K562 (cell line): ENCODE measurements at regions not wholly inside any gene's neighbourhood (a gene's known extent, or its start where the extent isn't known, plus 50 kb on each side); places are given as distances from the start of the nearest gene placed in this dataset.

Source experiments
- ATAC-seq: fragments of 200-7000 bp; cut with Tn5 transposase; 3 replicates; pipeline ENCODE4 v1.9.1; 2020; ENCODE audit warnings: moderate library complexity
- BruUV-seq: library from RNA; stranded (reverse); fragments of 400-500 nt; replicated peaks from 2 replicates; lab custom pipeline; 2021; lab: Mats Ljungman, UMichigan
- CTCF ChIA-PET: fragments of 300-600 bp; formaldehyde crosslinking; extraction: SDS; loops from one replicate; lab custom pipeline; 2021; ENCODE audit warnings: low intra/inter-chr PET ratio; lab: Yijun Ruan, JAX
- POLR2A ChIA-PET: fragments of 300-600, 350-650 bp; sonication (Branson Sonifier 250); formaldehyde crosslinking; extraction: SDS; loops from one replicate; lab custom pipeline; 2021; ENCODE audit warnings: antibody characterized with exemption, inconsistent platforms; lab: Yijun Ruan, JAX
- DNase-seq, 4 experiments: peaks; one replicate each; pipeline versions ENCODE4 v3.0.0 to v3.0.0-alpha.2; 2011 to 2018; ENCODE audit warnings: low spot score in 3 of 4, mixed read lengths in 3 of 4; ENCODE audit errors: extremely low read depth in 1 of 4
- FAIRE-seq: peaks from 2 replicates; lab custom pipeline; 2011; peaks lifted over from hg19 to GRCh38; lab: Jason Lieb, UNC
- H2AFZ ChIP-seq: 2 replicates; pipeline ENCODE4 v1.6.0; 2011; ENCODE audit warnings: low read depth, low read length, control low read depth, inconsistent platforms
- H3K27ac ChIP-seq: fragments of 200-600 bp; 3 replicates; pipeline ENCODE4 v1.8.0; 2011; ENCODE audit warnings: low read depth, mild to moderate bottlenecking, control low read depth, inconsistent platforms, low read length, moderate library complexity, mixed read lengths; ENCODE audit errors: extremely low read depth
- H3K27me3 ChIP-seq, 2 experiments: fragments of 300-600 bp in 1 of 2; 2 replicates in 1 of 2; 3 replicates in 1 of 2; pipeline versions ENCODE4 v1.6.0 to v1.8.0; 2011; ENCODE audit warnings: inconsistent platforms in 2 of 2, low read length in 2 of 2, mild to moderate bottlenecking in 1 of 2, mixed read lengths in 1 of 2, moderate library complexity in 1 of 2; ENCODE audit not compliant: control insufficient read depth in 2 of 2, insufficient read depth in 2 of 2
- H3K36me3 ChIP-seq: fragments of 300-600 bp; 3 replicates; pipeline ENCODE4 v1.8.0; 2011; ENCODE audit warnings: mild to moderate bottlenecking, low read length, inconsistent platforms; ENCODE audit not compliant: control insufficient read depth, insufficient read depth
- H3K4me1 ChIP-seq, 2 experiments: fragments of 200-600 bp in 1 of 2; replicated peaks in 1 of 2; 2 replicates in 1 of 2; 3 replicates in 1 of 2; pipeline versions ENCODE4 v1.5.1 to v1.8.0; 2011; ENCODE audit warnings: inconsistent platforms in 2 of 2, low read length in 2 of 2, mild to moderate bottlenecking in 1 of 2, mixed read lengths in 1 of 2, moderate library complexity in 1 of 2; ENCODE audit not compliant: control insufficient read depth in 2 of 2, insufficient read depth in 2 of 2
- H3K4me2 ChIP-seq: 2 replicates; pipeline ENCODE4 v1.6.1; 2011; ENCODE audit warnings: low read length, control low read depth, inconsistent platforms, mixed read lengths; ENCODE audit not compliant: insufficient read depth
- H3K4me3 ChIP-seq: fragments of 200-600 bp; sonication (generic), shearing (Covaris generic); 2 replicates; pipeline ENCODE4 v1.5.1; 2016; ENCODE audit warnings: control low read depth, inconsistent platforms
- H3K79me2 ChIP-seq: fragments of 200-600 bp; 3 replicates; pipeline ENCODE4 v1.8.0; 2011; ENCODE audit warnings: low read length, inconsistent platforms; ENCODE audit not compliant: control insufficient read depth, insufficient read depth
- H3K9ac ChIP-seq, 2 experiments: 2 replicates each; pipeline versions ENCODE4 v1.6.0 to v1.6.1; 2011; ENCODE audit warnings: low read depth in 2 of 2, low read length in 2 of 2, control low read depth in 1 of 2, inconsistent platforms in 1 of 2, mild to moderate bottlenecking in 1 of 2, mixed read lengths in 1 of 2; ENCODE audit not compliant: insufficient read depth in 1 of 2
- H3K9me1 ChIP-seq: one replicate; pipeline ENCODE4 v1.6.0; 2011; ENCODE audit warnings: inconsistent platforms, mild to moderate bottlenecking, low read length, moderate library complexity; ENCODE audit not compliant: control insufficient read depth, insufficient read depth
- H3K9me3 ChIP-seq: replicated peaks from 2 replicates; pipeline ENCODE4 v1.5.1; 2011; ENCODE audit warnings: low read depth, low read length, inconsistent platforms; ENCODE audit not compliant: control insufficient read depth, insufficient read depth
- H4K20me1 ChIP-seq: replicated peaks from 2 replicates; pipeline ENCODE4 v1.6.1; 2011; ENCODE audit warnings: low read length, inconsistent platforms, mixed read lengths; ENCODE audit not compliant: control insufficient read depth, insufficient read depth
- CREBBP ChIP-seq: IDR thresholded peaks from one replicate; pipeline ENCODE4 v1.6.1; 2012; ENCODE audit warnings: low read depth, mild to moderate bottlenecking, control low read depth, inconsistent platforms, low read length
- GABPA ChIP-seq: fragments of 200-800 bp; sonication (Bioruptor generic); conservative IDR thresholded peaks from 2 replicates; pipeline ENCODE4 v1.6.1; 2016; ENCODE audit warnings: low read depth, missing genetic modification characterization, missing compliant biosample characterization
- POLR2AphosphoS2 ChIP-seq: IDR thresholded peaks from 2 replicates; pipeline ENCODE4 v1.6.1; 2012; ENCODE audit warnings: low read length, improper control_type of control experiment
- RBM22 ChIP-seq: fragments of 200-400 bp; formaldehyde crosslinking; IDR thresholded peaks from 2 replicates; pipeline ENCODE4 v1.6.1; 2018; ENCODE audit warnings: low read length, low read depth; ENCODE audit not compliant: poor library complexity, severe bottlenecking
- STAT5A ChIP-seq: IDR thresholded peaks from 2 replicates; pipeline ENCODE4 v1.6.1; 2012; ENCODE audit warnings: low read length, inconsistent platforms, borderline replicate concordance
- ZBTB11 ChIP-seq, 3 experiments: fragments of 200-800 bp in 1 of 3; fragments of 250-450 bp in 1 of 3; fragments of 450-650 bp in 1 of 3; sonication (Bioruptor Pico) in 1 of 3; sonication (Bioruptor generic) in 1 of 3; formaldehyde crosslinking in 1 of 3; IDR thresholded peaks; 2 replicates each; pipeline versions ENCODE4 v1.6.1 to v1.8.0; 2016 to 2022; ENCODE audit warnings: mild to moderate bottlenecking in 2 of 3, missing genetic modification characterization in 2 of 3, missing compliant biosample characterization in 1 of 3, moderate library complexity in 1 of 3
- ZNF75A ChIP-seq: fragments of 450-650 bp; formaldehyde crosslinking; IDR thresholded peaks from 2 replicates; pipeline ENCODE4 v1.4.0; 2020; ENCODE audit warnings: mild to moderate bottlenecking
- WGBS: fragments of 100-300 bp; shearing (Covaris generic); methylation state at CpG from one replicate; pipeline ENCODE4 v1.1.6; 2016; ENCODE audit warnings: low coverage, mixed read lengths; ENCODE audit not compliant: insufficient coverage; ENCODE audit errors: missing lambda C conversion rate; 5-methylcytosine and 5-hydroxymethylcytosine counted together
- in situ Hi-C: fragments of 300-500 bp; cut with MboI; formaldehyde crosslinking; loops from 4 replicates; pipeline ENCODE4 v1.15.0; 2018; ENCODE audit warnings: inconsistent platforms, mixed read lengths
- intact Hi-C: fragments of 100-400 bp; cut with micrococcal nuclease; formaldehyde crosslinking; loops from 2 replicates; pipeline ENCODE4 v1.14.2; 2022
- TF ChIP-seq, protein P1 (sequence below): fragments of 450-650 bp; IDR thresholded peaks from one replicate; pipeline ENCODE4 v1.6.1; 2018; ENCODE audit warnings: mild to moderate bottlenecking, moderate library complexity; ENCODE audit not compliant: partially characterized antibody

GRCh38 chr9:89799221-89799620 is 194.4 kb downstream of the GADD45G start:
- Histone ChIP-seq H3K4me2 (no peak overlapping the region), H3K36me3 (no peaks in the 10 kb centered on the region), H2AFZ (no peak overlapping the region), H3K79me2 (no peaks in the 10 kb centered on the region), H3K27me3 (peaks cover 0 to 4% of the 10 kb centered on the region in 2 experiments; a peak in 1 of 5 replicates), H3K9ac (no peak overlapping the region), H3K4me1 (no peaks in the 10 kb centered on the region), H3K9me1 (no peaks in the 10 kb centered on the region), H3K9me3 (no peaks in the 10 kb centered on the region), H4K20me1 (no peaks in the 10 kb centered on the region), H3K27ac (no peak overlapping the region), H3K4me3 (no peak overlapping the region)
- in situ Hi-C loops (no loop called here), intact Hi-C loops (no loop called here)
- FAIRE-seq, result no peak
- no peak for TF ChIP-seq GABPA (tag)
- TF ChIP-seq ZNF75A (CRISPR knock-in tag), result no peak
- TF ChIP-seq, protein P1, sequence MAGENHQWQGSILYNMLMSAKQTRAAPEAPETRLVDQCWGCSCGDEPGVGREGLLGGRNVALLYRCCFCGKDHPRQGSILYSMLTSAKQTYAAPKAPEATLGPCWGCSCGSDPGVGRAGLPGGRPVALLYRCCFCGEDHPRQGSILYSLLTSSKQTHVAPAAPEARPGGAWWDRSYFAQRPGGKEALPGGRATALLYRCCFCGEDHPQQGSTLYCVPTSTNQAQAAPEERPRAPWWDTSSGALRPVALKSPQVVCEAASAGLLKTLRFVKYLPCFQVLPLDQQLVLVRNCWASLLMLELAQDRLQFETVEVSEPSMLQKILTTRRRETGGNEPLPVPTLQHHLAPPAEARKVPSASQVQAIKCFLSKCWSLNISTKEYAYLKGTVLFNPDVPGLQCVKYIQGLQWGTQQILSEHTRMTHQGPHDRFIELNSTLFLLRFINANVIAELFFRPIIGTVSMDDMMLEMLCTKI, result no peak
- no peak for TF ChIP-seq RBM22
- TF ChIP-seq STAT5A, result no peak
- no peak for TF ChIP-seq ZBTB11 (CRISPR knock-in tag; IDR thresholded peaks at IDR 0.05)
- no peak for TF ChIP-seq CREBBP
- no peak for TF ChIP-seq POLR2AphosphoS2
- ChIA-PET POLR2A (no interaction called here), CTCF (no interaction called here)
- no peak for ATAC-seq
- BruUV-seq, result no TSS peak
- 3% methylated on average over 5 of the region's 7 CpGs for WGBS
- no peak for DNase-seq
